Muscle layer of duodenum (tissue), 2 donors: ENCODE measurements at regions not wholly inside any gene's neighbourhood (a gene's known extent, or its start where the extent isn't known, plus 50 kb on each side); places are given as distances from the start of the nearest gene placed in this dataset.
"Not testable (repeated sequence)": the region's sequence is repeated elsewhere in the genome, so short reads cannot be mapped to it uniquely, and the experiment has no call there.

ENCODE experiments used
- H3K27ac ChIP-seq: one replicate; pipeline ENCODE4 v1.7.0; 2013; ENCODE audit warnings: mild to moderate bottlenecking, low read length
- H3K27me3 ChIP-seq: one replicate; pipeline ENCODE4 v1.7.0; 2013; ENCODE audit warnings: low read depth, mild to moderate bottlenecking, control low read depth, low read length
- H3K36me3 ChIP-seq, 2 donors: one replicate each; pipeline ENCODE4 v1.7.0; 2013; ENCODE audit warnings: low read length in 2 of 2, control low read depth in 1 of 2, mild to moderate bottlenecking in 1 of 2; ENCODE audit not compliant: insufficient read depth in 2 of 2, control insufficient read depth in 1 of 2
- H3K4me1 ChIP-seq, 2 donors: one replicate each; pipeline ENCODE4 v1.7.0; 2013; ENCODE audit warnings: low read length in 2 of 2, mild to moderate bottlenecking in 2 of 2, control low read depth in 1 of 2, moderate library complexity in 1 of 2; ENCODE audit not compliant: insufficient read depth in 2 of 2, control insufficient read depth in 1 of 2
- H3K4me3 ChIP-seq, 2 donors: one replicate each; pipeline ENCODE4 v1.7.0; 2013; ENCODE audit warnings: low read length in 2 of 2, low read depth in 1 of 2, mild to moderate bottlenecking in 1 of 2
- H3K9me3 ChIP-seq, 2 donors: one replicate each; pipeline ENCODE4 v1.7.0; 2013; ENCODE audit warnings: low read length in 2 of 2, control low read depth in 1 of 2, mild to moderate bottlenecking in 1 of 2; ENCODE audit not compliant: control insufficient read depth in 1 of 2
- donor health status: healthy.

- Histone ChIP-seq H3K27ac (no peak overlapping the region), H3K4me1 (no peaks in the 10 kb centered on the region), H3K9me3 (no peaks in the 10 kb centered on the region), H3K27me3 (no peaks in the 10 kb centered on the region), H3K4me3 (no peak overlapping the region), H3K36me3 (no peaks in the 10 kb centered on the region)
Observed at GRCh38 chr5:154677921-154678320, 77.3 kb upstream of the LARP1 start.

GRCh38 chr5:154676508-154676907, 78.7 kb upstream of the LARP1 start:
- Histone ChIP-seq H3K4me3 (no peak overlapping the region), H3K4me1 (no peaks in the 10 kb centered on the region), H3K36me3 (no peaks in the 10 kb centered on the region), H3K27me3 (no peaks in the 10 kb centered on the region), H3K9me3 (no peaks in the 10 kb centered on the region), H3K27ac (no peak overlapping the region)

- no peaks in the 10 kb centered on the region for H3K27me3 ChIP-seq
- H3K4me3 ChIP-seq, result no peak overlapping the region
- no peaks in the 10 kb centered on the region for H3K4me1 ChIP-seq
- H3K36me3 ChIP-seq, result no peaks in the 10 kb centered on the region
- H3K27ac ChIP-seq, result no peak overlapping the region
- peaks cover 0 to under 1% of the 10 kb centered on the region in 2 donors for H3K9me3 ChIP-seq
Observed at GRCh38 chr5:154674029-154674428, 81.1 kb upstream of the LARP1 start.

GRCh38 chr5:154673506-154673905, 81.7 kb upstream of the LARP1 start:
- Histone ChIP-seq H3K4me3 (no peak overlapping the region), H3K27me3 (no peaks in the 10 kb centered on the region), H3K36me3 (no peaks in the 10 kb centered on the region), H3K27ac (no peak overlapping the region), H3K4me1 (no peaks in the 10 kb centered on the region), H3K9me3 (peaks cover 0 to 5% of the 10 kb centered on the region in 2 donors)

GRCh38 chr5:154669913-154670312, 85.3 kb upstream of the LARP1 start:
- not testable (repeated sequence) for H3K4me3 ChIP-seq, H3K27me3 ChIP-seq, H3K27ac ChIP-seq, H3K36me3 ChIP-seq, H3K4me1 ChIP-seq
- H3K9me3 ChIP-seq, result peaks cover 0 to 13% of the 10 kb centered on the region in 2 donors

DNA sequence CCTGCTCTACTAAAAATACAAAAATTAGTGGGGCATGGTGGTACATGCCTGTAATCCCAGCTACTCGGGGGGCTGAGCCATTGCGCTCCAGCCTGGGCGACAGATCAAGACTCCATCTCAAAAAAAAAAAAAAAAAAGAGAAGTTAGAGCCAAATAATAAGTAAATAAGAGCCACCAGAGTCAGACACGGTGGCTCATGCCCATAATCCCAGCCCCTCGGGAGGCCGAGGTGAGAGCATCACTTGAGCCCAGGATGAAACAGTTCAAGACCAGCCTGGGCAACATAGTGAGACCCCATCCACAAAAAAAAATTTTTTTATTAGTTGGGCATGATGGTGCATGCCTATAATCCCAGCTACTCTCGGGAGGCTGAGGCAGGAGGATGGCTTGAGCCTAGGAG, 85.8 kb upstream of the LARP1 start:
- H3K27ac ChIP-seq, result no peak overlapping the region
- H3K4me3 ChIP-seq, result no peak overlapping the region
- H3K36me3 ChIP-seq, result no peaks in the 10 kb centered on the region
- no peaks in the 10 kb centered on the region for H3K27me3 ChIP-seq
- H3K9me3 ChIP-seq, result peaks cover 0 to 17% of the 10 kb centered on the region in 2 donors
- H3K4me1 ChIP-seq, result no peaks in the 10 kb centered on the region

DNA sequence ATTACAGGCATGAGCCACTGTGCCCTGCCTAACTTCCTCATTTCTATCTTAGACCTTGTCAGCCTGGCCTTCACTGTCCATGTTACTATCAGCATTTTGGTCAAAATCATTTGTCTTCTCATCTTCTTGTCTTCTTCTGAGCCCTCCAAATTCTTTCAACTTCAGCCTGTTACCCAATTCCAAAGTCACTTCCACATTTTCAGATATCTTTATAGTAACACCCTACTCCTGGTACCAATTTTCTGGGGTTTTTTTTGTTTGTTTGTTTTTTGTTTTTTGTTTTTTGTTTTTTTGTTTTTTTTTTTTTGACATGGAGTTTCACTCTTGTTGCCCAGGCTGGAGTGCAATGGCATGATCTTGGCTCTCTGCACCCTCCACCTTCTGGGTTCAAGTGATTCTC, 90.3 kb upstream of the LARP1 start:
- no peak overlapping the region for H3K27ac ChIP-seq
- H3K9me3 ChIP-seq, result peaks cover 0 to 17% of the 10 kb centered on the region in 2 donors
- H3K4me1 ChIP-seq, result no peaks in the 10 kb centered on the region
- H3K27me3 ChIP-seq, result no peaks in the 10 kb centered on the region
- H3K36me3 ChIP-seq, result no peaks in the 10 kb centered on the region
- H3K4me3 ChIP-seq, result no peak overlapping the region

GRCh38 chr5:154663424-154663823, 91.8 kb upstream of the LARP1 start:
- Histone ChIP-seq H3K36me3 (no peaks in the 10 kb centered on the region), H3K9me3 (peaks cover 0 to 11% of the 10 kb centered on the region in 2 donors), H3K27me3 (no peaks in the 10 kb centered on the region), H3K4me1 (no peaks in the 10 kb centered on the region), H3K27ac (no peak overlapping the region), H3K4me3 (no peak overlapping the region)

DNA sequence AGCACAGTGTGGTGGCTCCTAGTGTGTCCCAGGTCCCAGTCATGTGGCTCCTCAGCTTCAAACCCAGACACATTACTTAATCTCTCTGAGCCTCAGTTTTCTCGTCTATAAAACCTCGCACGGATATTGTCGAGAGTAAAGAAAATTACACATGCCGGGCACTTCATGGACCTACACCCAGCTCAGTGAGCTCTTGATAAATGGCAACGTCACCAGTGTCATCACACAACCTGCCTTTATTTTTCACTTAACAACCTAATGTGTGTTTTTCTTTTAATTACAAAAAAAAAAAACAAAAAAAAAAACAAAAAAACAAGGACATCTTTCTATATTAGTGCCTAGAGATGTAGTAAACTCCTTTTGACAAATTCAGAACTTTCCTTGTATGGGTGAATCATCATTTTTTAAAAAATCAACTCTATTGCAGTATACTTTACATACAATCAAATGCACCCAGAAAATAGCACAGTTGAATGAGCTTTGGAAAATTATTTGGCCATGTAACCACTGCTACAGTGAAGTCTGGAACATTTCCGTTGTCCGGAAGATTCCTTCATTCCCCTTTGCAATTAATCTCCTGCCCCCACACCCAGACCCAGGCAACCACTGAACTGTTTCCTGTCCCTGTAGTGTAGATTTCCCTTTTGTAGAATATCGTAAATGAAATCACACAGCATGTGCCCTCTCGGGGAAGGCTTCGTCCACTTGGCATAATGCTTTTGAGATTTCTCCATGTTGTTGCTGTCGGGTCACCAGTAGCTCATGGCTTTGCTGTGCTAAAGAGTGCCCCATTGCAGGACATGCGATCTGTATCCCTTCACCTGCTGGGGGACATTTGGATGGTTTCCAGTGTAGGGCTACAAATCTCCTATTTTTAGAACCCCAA, 100.4 kb upstream of the LARP1 start:
- Histone ChIP-seq H3K27ac (peak overlapping the region; percentile 58), H3K27me3 (no peaks in the 10 kb centered on the region), H3K36me3 (no peaks in the 10 kb centered on the region), H3K4me1 (peaks cover 16 to 18% of the 10 kb centered on the region in 2 donors), H3K4me3 (peak overlapping the region; percentile 37 to 40), H3K9me3 (no peaks in the 10 kb centered on the region)

GRCh38 chr5:154653764-154654485, 101.3 kb upstream of the LARP1 start:
- H3K36me3 ChIP-seq, result no peaks in the 10 kb centered on the region
- H3K27me3 ChIP-seq, result no peaks in the 10 kb centered on the region
- H3K4me1 ChIP-seq, result peaks cover 16 to 18% of the 10 kb centered on the region in 2 donors
- H3K27ac ChIP-seq, result peak overlapping the region; percentile 58
- H3K4me3 ChIP-seq, result peak overlapping the region; percentile 37 to 40
- H3K9me3 ChIP-seq, result no peaks in the 10 kb centered on the region

GRCh38 chr5:154653418-154653763, 101.8 kb upstream of the LARP1 start:
- no peak overlapping the region for H3K4me3 ChIP-seq
- H3K36me3 ChIP-seq, result no peaks in the 10 kb centered on the region
- H3K4me1 ChIP-seq, result peaks cover 16 to 18% of the 10 kb centered on the region in 2 donors
- no peaks in the 10 kb centered on the region for H3K27me3 ChIP-seq
- no peak overlapping the region for H3K27ac ChIP-seq
- no peaks in the 10 kb centered on the region for H3K9me3 ChIP-seq
